Activated CD8-positive, alpha-beta memory T cell treated with anti-CD3 and anti-CD28 coated beads, Interleukin-2, amount 10 ng/mL, durations not matched to agents 7 days and 5 days (primary cell): ENCODE measurements at regions not wholly inside any gene's neighbourhood (a gene's known extent, or its start where the extent isn't known, plus 50 kb on each side); places are given as distances from the start of the nearest gene placed in this dataset.
"Not testable (repeated sequence)": the region's sequence is repeated elsewhere in the genome, so short reads cannot be mapped to it uniquely, and the experiment has no call there.

Experiments used
- ATAC-seq: fragments of 150-1000 bp; cut with Tn5 transposase; one replicate; pipeline ENCODE4 v1.10.0; 2021; ENCODE audit warnings: moderate library complexity
- CTCF ChIA-PET: fragments of 350-600 bp; sonication (Branson Sonifier 250); formaldehyde crosslinking; loops from one replicate; lab custom pipeline; 2021; ENCODE audit warnings: antibody characterized with exemption; lab: Charles Lee
- DNase-seq: peaks from one replicate; pipeline ENCODE4 v3.0.0-alpha.2; 2020
- H3K27ac Mint-ChIP-seq: one replicate; pipeline ENCODE4 v1.8.0; 2021; ENCODE audit warnings: mild to moderate bottlenecking, mixed read lengths
- H3K27me3 Mint-ChIP-seq: one replicate; pipeline ENCODE4 v1.8.0; 2021; ENCODE audit warnings: mixed read lengths
- H3K36me3 Mint-ChIP-seq: one replicate; pipeline ENCODE4 v1.8.0; 2021; ENCODE audit warnings: mild to moderate bottlenecking, mixed read lengths
- H3K4me1 Mint-ChIP-seq: one replicate; pipeline ENCODE4 v1.8.0; 2021; ENCODE audit warnings: mixed read lengths
- H3K4me3 Mint-ChIP-seq: one replicate; pipeline ENCODE4 v1.8.0; 2021; ENCODE audit warnings: mild to moderate bottlenecking, moderate library complexity, mixed read lengths
- H3K9me3 Mint-ChIP-seq: one replicate; pipeline ENCODE4 v1.8.0; 2022; ENCODE audit warnings: low read depth, mixed read lengths

DNA sequence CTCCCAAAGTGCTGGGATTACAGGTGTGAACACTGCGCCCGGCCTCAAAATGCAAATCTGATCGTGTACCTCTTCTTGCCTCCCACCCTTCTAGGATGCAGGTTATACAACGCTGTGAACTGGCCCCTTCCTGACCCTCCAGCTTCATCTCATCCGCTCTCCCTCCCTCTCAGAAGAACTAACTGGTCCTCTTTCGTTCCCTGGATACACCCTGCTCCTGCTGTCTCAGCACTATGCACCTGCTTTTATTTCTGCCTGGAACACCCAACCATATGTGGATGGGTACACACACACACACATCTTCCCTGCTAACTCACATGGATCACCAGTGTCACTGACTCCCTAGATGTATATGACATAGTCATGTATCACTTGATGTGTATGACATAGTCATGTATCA is 56.1 kb upstream of the VASH1 start:
- CTCF ChIA-PET, result no interaction called here
- H3K27ac Mint-ChIP-seq, result no peak overlapping the region
- no peak overlapping the region for H3K4me3 Mint-ChIP-seq
- H3K9me3 Mint-ChIP-seq, result no peaks in the 10 kb centered on the region
- DNase-seq, result no peak
- no peak for ATAC-seq
- H3K27me3 Mint-ChIP-seq, result peaks cover 10% of the 10 kb centered on the region
- no peaks in the 10 kb centered on the region for H3K36me3 Mint-ChIP-seq
- no peaks in the 10 kb centered on the region for H3K4me1 Mint-ChIP-seq

DNA sequence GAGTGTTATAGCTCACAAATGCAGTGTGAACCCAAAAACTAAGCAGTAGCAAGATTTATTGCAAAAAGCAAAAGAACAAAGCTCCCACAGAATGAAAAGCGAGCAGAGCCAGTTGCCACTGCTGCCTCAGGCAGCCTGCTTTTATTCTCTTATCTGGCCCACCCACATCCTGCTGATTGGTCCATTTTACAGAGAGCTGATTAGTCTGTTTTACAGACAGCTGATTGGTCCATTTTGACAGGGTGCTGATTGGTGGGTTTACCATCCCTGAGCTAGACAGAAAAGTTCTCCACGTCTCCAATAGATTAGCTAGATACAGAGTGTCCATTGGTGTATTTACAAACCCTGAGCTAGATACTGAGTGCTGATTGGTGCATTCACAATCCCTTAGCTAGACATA is 55.1 kb upstream of the VASH1 start:
- ATAC-seq, H3K27ac Mint-ChIP-seq, H3K4me3 Mint-ChIP-seq, DNase-seq, H3K4me1 Mint-ChIP-seq, H3K36me3 Mint-ChIP-seq, H3K9me3 Mint-ChIP-seq: not testable (repeated sequence)
- H3K27me3 Mint-ChIP-seq, result peaks cover 19% of the 10 kb centered on the region
- CTCF ChIA-PET, result interaction anchor here (0.9 to 1.4 kb wide), 3 partner anchors 58 to 375 kb away, joined by 3 to 4 read pairs (median 3); no protein-coding TSS in a partner anchor

DNA sequence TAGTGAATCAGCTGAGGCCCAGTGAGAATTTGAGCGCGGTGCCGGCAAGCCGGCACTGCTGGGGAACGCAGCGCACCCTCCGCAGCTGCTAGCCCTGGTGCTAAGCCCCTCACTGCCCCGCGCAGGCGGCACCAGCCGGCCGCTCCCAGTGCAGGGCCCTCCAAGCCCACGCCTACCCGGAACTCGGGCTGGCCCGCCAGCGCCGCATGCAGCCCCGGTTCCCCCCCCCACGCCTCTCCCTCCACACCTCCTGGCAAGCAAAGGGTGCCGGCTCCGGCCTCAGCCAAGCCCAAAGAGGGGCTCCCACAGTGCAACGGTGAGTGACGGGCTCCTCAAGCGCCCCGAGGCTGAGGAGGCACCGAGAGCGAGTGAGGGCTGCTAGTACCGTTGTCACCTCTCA is 54.5 kb upstream of the VASH1 start:
- DNase-seq (no peak), ATAC-seq (no peak)
- H3K27me3 Mint-ChIP-seq, result peaks cover 20% of the 10 kb centered on the region
- no peaks in the 10 kb centered on the region for H3K9me3 Mint-ChIP-seq
- no peak overlapping the region for H3K4me3 Mint-ChIP-seq
- CTCF ChIA-PET, result interaction anchor here (1.0 to 1.4 kb wide), 2 partner anchors 104 to 374 kb away, joined by 3 to 4 read pairs; no protein-coding TSS in a partner anchor
- no peak overlapping the region for H3K27ac Mint-ChIP-seq
- H3K36me3 Mint-ChIP-seq, result no peaks in the 10 kb centered on the region
- H3K4me1 Mint-ChIP-seq, result no peaks in the 10 kb centered on the region

DNA sequence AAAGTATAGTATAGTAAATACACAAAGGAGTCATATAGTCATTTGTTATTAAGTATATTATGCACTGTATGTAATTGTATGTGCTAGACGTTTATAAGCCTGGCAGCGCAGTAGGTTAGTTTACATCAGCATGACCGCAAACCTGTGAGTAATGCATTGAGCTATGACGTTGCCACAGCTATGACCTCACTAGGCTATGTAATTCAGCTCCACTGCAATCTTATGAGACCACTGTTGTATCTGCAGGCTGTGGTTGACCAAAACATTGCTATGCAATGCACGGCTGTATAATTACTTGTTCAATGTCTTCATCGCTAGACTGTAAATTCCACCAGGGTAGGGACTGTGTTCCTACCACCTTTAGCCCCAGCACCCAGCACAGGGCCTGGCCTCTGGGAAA is 53.2 kb upstream of the VASH1 start:
- no peak overlapping the region for H3K4me3 Mint-ChIP-seq
- H3K9me3 Mint-ChIP-seq, result no peaks in the 10 kb centered on the region
- no peaks in the 10 kb centered on the region for H3K36me3 Mint-ChIP-seq
- ATAC-seq, result no peak
- H3K27ac Mint-ChIP-seq, result no peak overlapping the region
- CTCF ChIA-PET, result interaction anchor here (1.1 to 4.6 kb wide), 5 partner anchors 9 to 362 kb away, joined by 3 to 83 read pairs (median 4); no protein-coding TSS in a partner anchor
- H3K27me3 Mint-ChIP-seq, result peaks cover 17% of the 10 kb centered on the region
- DNase-seq, result no peak
- H3K4me1 Mint-ChIP-seq, result no peaks in the 10 kb centered on the region

GRCh38 chr14:76708771-76709170 is 52.5 kb upstream of the VASH1 start:
- no peaks in the 10 kb centered on the region for H3K4me1 Mint-ChIP-seq
- no peaks in the 10 kb centered on the region for H3K9me3 Mint-ChIP-seq
- DNase-seq (peak; percentile 32), ATAC-seq (no peak)
- H3K27ac Mint-ChIP-seq, result no peak overlapping the region
- H3K4me3 Mint-ChIP-seq, result no peak overlapping the region
- H3K27me3 Mint-ChIP-seq, result peaks cover 17% of the 10 kb centered on the region
- H3K36me3 Mint-ChIP-seq, result no peaks in the 10 kb centered on the region
- CTCF ChIA-PET, result interaction anchor here (0.7 to 4.6 kb wide), 7 partner anchors 8 to 103 kb away, joined by 3 to 83 read pairs (median 8); partner anchors contain the start of gene ANGEL1

- Mint-ChIP-seq H3K4me1 (no peaks in the 10 kb centered on the region), H3K9me3 (no peaks in the 10 kb centered on the region), H3K27me3 (peaks cover 16% of the 10 kb centered on the region), H3K27ac (no peak overlapping the region), H3K4me3 (no peak overlapping the region), H3K36me3 (no peaks in the 10 kb centered on the region)
- CTCF ChIA-PET, result interaction anchor here (0.6 to 4.6 kb wide), 26 partner anchors 9 to 443 kb away, joined by 3 to 83 read pairs (median 4); partner anchors contain the start of genes ANGEL1 and VASH1
- ATAC-seq (peak; percentile 36), DNase-seq (peak; percentile 41)
Measured at GRCh38 chr14:76710056-76711010, 50.9 kb upstream of the VASH1 start.
